ENCODE measurements at regions not wholly inside any gene's neighbourhood (a gene's known extent, or its start where the extent isn't known, plus 50 kb on each side); places are given as distances from the start of the nearest gene placed in this dataset.
"Not testable (repeated sequence)": the region's sequence is repeated elsewhere in the genome, so short reads cannot be mapped to it uniquely, and the experiment has no call there.

- H3K27ac Mint-ChIP-seq (ENCODE audit: low read depth), result no peak overlapping the region
- DNase-seq (ENCODE audit: low spot score in 2 of 2), result no peak
- H3K4me3 Mint-ChIP-seq, result no peak overlapping the region
- no peak for ATAC-seq (replicated peaks; ENCODE audit: extremely low read depth, poor library complexity, severe bottlenecking)
- H3K36me3 Mint-ChIP-seq (ENCODE audit: insufficient read depth), result no peaks in the 10 kb centered on the region
- H3K9me3 Mint-ChIP-seq, result peaks cover 6% of the 10 kb centered on the region
- H3K4me1 Mint-ChIP-seq, result no peaks in the 10 kb centered on the region
- H3K27me3 Mint-ChIP-seq, result peaks cover 20% of the 10 kb centered on the region
Measured at GRCh38 chr6:11447265-11447664, 90.3 kb upstream of the TMEM170B start.

GRCh38 chr6:11445146-11445545 is 92.4 kb upstream of the TMEM170B start:
- Mint-ChIP-seq H3K4me3 (no peak overlapping the region), H3K9me3 (peaks cover 6% of the 10 kb centered on the region), H3K27ac (ENCODE audit: low read depth) (no peak overlapping the region), H3K4me1 (no peaks in the 10 kb centered on the region), H3K36me3 (ENCODE audit: insufficient read depth) (no peaks in the 10 kb centered on the region), H3K27me3 (peaks cover 18% of the 10 kb centered on the region)
- ATAC-seq (replicated peaks; ENCODE audit: extremely low read depth, poor library complexity, severe bottlenecking), result no peak
- DNase-seq (ENCODE audit: low spot score in 2 of 2), result no peak

DNA sequence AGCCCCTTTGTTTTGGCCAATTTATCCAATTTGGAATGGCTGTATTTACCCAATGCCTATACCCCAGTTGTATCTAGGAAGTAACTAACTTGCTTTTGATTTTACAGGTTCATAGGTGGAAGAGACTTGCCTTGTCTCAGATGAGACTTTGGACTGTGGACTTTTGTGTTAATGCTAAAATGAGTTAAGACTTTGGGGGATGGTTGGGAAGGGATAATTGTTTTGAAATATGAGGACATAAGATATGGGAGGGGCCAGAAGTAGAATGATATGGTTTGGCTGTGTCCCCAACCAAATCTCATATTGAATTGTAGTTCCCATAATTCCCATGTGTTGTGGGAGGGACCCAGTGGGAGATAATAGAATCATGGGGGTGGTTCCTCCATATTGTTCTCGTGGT is 94.4 kb upstream of the TMEM170B start:
- not testable (repeated sequence) for ATAC-seq (replicated peaks; ENCODE audit: extremely low read depth, poor library complexity, severe bottlenecking); DNase-seq (ENCODE audit: low spot score in 2 of 2); H3K27ac Mint-ChIP-seq (ENCODE audit: low read depth); H3K9me3 Mint-ChIP-seq; H3K4me1 Mint-ChIP-seq; H3K36me3 Mint-ChIP-seq (ENCODE audit: insufficient read depth); H3K4me3 Mint-ChIP-seq; H3K27me3 Mint-ChIP-seq

DNA sequence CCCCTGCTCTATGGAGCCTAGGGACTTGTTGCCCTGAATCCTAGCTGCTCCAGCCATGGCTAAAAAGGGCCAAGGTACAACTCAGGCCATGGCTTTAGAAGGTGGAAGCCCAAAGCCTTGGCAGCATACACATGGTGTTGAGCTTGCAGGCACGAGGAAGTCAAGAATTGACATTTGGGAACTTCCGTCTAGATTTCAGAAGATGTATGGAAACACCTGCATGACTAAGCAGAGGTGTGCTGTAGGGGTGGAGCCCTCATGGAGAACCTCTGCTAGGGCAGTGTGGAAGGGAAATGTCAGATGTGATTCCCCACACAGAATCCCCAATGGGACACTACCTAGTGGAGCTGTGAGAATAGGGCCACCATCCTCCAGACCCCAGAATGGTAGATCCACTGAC is 95.1 kb upstream of the TMEM170B start:
- peaks cover 7% of the 10 kb centered on the region for H3K4me1 Mint-ChIP-seq
- no peak for DNase-seq (ENCODE audit: low spot score in 2 of 2)
- H3K4me3 Mint-ChIP-seq, result no peak overlapping the region
- no peaks in the 10 kb centered on the region for H3K36me3 Mint-ChIP-seq (ENCODE audit: insufficient read depth)
- no peaks in the 10 kb centered on the region for H3K27me3 Mint-ChIP-seq
- peaks cover 6% of the 10 kb centered on the region for H3K9me3 Mint-ChIP-seq
- H3K27ac Mint-ChIP-seq (ENCODE audit: low read depth), result no peak overlapping the region
- no peak for ATAC-seq (replicated peaks; ENCODE audit: extremely low read depth, poor library complexity, severe bottlenecking)

- H3K36me3 Mint-ChIP-seq (ENCODE audit: insufficient read depth), result no peaks in the 10 kb centered on the region
- peaks cover 6% of the 10 kb centered on the region for H3K9me3 Mint-ChIP-seq
- DNase-seq (ENCODE audit: low spot score in 2 of 2) (no peak), ATAC-seq (replicated peaks; ENCODE audit: extremely low read depth, poor library complexity, severe bottlenecking) (no peak)
- peaks cover 7% of the 10 kb centered on the region for H3K4me1 Mint-ChIP-seq
- no peaks in the 10 kb centered on the region for H3K27me3 Mint-ChIP-seq
- no peak overlapping the region for H3K27ac Mint-ChIP-seq (ENCODE audit: low read depth)
- H3K4me3 Mint-ChIP-seq, result no peak overlapping the region
Measured at GRCh38 chr6:11439876-11440275, 97.7 kb upstream of the TMEM170B start.

- Mint-ChIP-seq H3K9me3 (no peaks in the 10 kb centered on the region), H3K4me1 (peaks cover 7% of the 10 kb centered on the region), H3K27me3 (no peaks in the 10 kb centered on the region), H3K4me3 (no peak overlapping the region), H3K36me3 (ENCODE audit: insufficient read depth) (no peaks in the 10 kb centered on the region), H3K27ac (ENCODE audit: low read depth) (no peak overlapping the region)
- no peak for ATAC-seq (replicated peaks; ENCODE audit: extremely low read depth, poor library complexity, severe bottlenecking)
- DNase-seq (ENCODE audit: low spot score in 2 of 2), result no peak
Measured at GRCh38 chr6:11439017-11439420, 98.5 kb upstream of the TMEM170B start.

DNA sequence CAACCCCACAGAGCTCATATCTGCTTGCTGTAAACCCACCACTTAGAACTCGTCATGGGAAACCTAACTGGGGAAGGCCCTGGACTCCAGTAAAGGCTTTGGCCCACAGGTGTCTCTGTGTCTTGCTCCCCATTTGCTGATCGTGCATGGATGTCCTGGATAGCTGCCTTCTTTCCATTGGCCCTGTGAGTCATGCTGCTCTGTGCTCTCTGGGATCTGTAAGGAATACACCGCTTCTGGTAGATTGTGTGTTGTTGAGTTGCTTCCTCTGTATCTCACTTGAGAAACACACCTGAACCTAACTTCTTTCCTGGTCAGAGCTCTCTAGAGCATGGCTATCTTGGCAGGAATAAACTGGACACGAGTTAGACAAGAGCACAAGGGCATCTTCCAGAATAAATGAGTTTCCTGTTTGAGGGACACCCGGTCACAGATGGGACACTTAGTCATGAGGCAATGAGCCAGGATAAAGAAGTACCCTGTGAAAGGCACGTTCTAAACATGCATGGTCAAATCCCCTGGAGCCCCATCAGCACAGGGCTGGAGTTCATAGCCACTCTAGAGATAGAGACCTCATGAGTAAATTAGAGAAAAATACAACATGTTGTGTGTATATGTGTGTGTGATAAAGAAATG is 99.6 kb upstream of the TMEM170B start:
- H3K36me3 Mint-ChIP-seq (ENCODE audit: insufficient read depth), result no peaks in the 10 kb centered on the region
- no peaks in the 10 kb centered on the region for H3K9me3 Mint-ChIP-seq
- H3K4me1 Mint-ChIP-seq, result peaks cover 7% of the 10 kb centered on the region
- no peak overlapping the region for H3K27ac Mint-ChIP-seq (ENCODE audit: low read depth)
- no peak for ATAC-seq (replicated peaks; ENCODE audit: extremely low read depth, poor library complexity, severe bottlenecking)
- no peak for DNase-seq (ENCODE audit: low spot score in 2 of 2)
- no peak overlapping the region for H3K4me3 Mint-ChIP-seq
- H3K27me3 Mint-ChIP-seq, result no peaks in the 10 kb centered on the region

DNA sequence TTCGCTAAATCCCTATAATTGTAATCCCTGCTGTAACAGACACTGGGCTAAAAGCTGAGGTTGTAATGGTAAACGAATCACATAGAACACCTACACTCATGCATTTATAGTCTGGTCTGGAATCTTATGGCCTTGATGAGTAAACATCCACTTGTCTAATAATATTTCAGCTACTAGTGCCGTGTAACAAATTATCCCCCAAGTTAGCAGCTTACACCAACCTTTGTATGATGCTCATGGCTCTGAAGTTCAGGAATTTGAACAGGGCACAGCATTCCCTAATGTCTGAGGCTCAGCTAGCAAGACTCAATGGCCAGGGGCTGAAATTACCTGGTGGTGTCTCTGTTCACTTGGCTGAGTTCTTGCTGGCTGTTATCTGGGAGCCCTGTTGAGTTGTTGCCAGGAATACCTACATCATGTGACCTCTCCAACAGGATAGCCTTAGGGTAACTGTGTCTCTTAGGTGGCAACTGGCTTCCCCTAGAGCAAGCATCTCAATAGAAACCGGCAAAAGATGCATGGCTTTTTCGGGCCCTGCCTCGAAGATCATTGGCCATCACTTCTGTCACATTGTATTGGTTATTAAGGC is 100.9 kb upstream of the TMEM170B start:
- H3K27me3 Mint-ChIP-seq, result no peaks in the 10 kb centered on the region
- H3K27ac Mint-ChIP-seq (ENCODE audit: low read depth), result no peak overlapping the region
- no peak for ATAC-seq (replicated peaks; ENCODE audit: extremely low read depth, poor library complexity, severe bottlenecking)
- no peaks in the 10 kb centered on the region for H3K36me3 Mint-ChIP-seq (ENCODE audit: insufficient read depth)
- no peaks in the 10 kb centered on the region for H3K9me3 Mint-ChIP-seq
- no peak for DNase-seq (ENCODE audit: low spot score in 2 of 2)
- H3K4me1 Mint-ChIP-seq, result peaks cover 7% of the 10 kb centered on the region
- no peak overlapping the region for H3K4me3 Mint-ChIP-seq

GRCh38 chr6:11434565-11435326 is 102.8 kb upstream of the TMEM170B start:
- H3K27ac Mint-ChIP-seq (ENCODE audit: low read depth), result no peak overlapping the region
- H3K27me3 Mint-ChIP-seq, result no peaks in the 10 kb centered on the region
- H3K36me3 Mint-ChIP-seq (ENCODE audit: insufficient read depth), result no peaks in the 10 kb centered on the region
- peaks cover 7% of the 10 kb centered on the region for H3K4me1 Mint-ChIP-seq
- H3K9me3 Mint-ChIP-seq, result no peaks in the 10 kb centered on the region
- no peak for DNase-seq (ENCODE audit: low spot score in 2 of 2)
- no peak for ATAC-seq (replicated peaks; ENCODE audit: extremely low read depth, poor library complexity, severe bottlenecking)
- H3K4me3 Mint-ChIP-seq, result no peak overlapping the region

GRCh38 chr6:11433860-11434259 is 103.7 kb upstream of the TMEM170B start:
- Mint-ChIP-seq H3K9me3 (no peaks in the 10 kb centered on the region), H3K27me3 (no peaks in the 10 kb centered on the region), H3K27ac (ENCODE audit: low read depth) (no peak overlapping the region), H3K4me1 (peaks cover 5% of the 10 kb centered on the region), H3K36me3 (ENCODE audit: insufficient read depth) (no peaks in the 10 kb centered on the region), H3K4me3 (no peak overlapping the region)
- DNase-seq (ENCODE audit: low spot score in 2 of 2), result no peak
- no peak for ATAC-seq (replicated peaks; ENCODE audit: extremely low read depth, poor library complexity, severe bottlenecking)

DNA sequence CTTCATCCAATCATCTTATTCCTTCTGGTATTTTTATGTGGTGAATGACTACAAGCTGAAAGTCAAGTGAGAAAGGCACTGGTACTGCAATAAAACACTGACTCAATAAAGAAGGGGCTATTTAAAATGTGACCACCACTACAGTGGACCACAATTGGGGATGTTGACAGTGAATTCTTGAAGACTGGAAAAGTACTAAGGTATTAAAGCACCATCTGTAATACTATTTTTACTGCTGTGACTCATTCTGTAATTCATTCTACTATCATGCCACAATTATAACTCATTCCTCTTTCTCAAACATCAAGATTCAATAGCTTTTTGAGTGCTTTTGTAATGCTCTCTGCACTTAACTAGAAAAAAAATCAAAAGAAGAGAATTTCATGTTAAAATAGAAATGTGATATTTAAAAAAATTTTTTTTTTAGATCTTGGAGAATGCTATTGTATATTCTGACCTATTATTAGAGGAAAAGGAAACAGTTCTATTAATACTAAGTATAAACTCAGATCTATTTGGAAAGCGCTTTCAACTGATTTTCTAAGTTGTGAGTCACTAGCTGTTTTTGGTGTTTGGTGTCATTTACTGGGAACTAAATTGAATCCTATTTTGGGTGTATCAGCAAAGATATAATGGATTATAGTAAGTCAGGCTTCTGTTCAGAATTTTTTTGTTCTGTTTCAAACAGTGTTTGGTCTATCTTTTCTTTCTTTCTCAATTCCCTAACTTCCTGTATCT is 104.7 kb upstream of the TMEM170B start:
- no peak for DNase-seq (ENCODE audit: low spot score in 2 of 2)
- Mint-ChIP-seq H3K9me3 (no peaks in the 10 kb centered on the region), H3K4me1 (peaks cover 4% of the 10 kb centered on the region), H3K27ac (ENCODE audit: low read depth) (no peak overlapping the region), H3K36me3 (ENCODE audit: insufficient read depth) (no peaks in the 10 kb centered on the region), H3K4me3 (no peak overlapping the region), H3K27me3 (no peaks in the 10 kb centered on the region)
- no peak for ATAC-seq (replicated peaks; ENCODE audit: extremely low read depth, poor library complexity, severe bottlenecking)

- no peak overlapping the region for H3K4me3 Mint-ChIP-seq
- DNase-seq (ENCODE audit: low spot score in 2 of 2), result no peak
- H3K27me3 Mint-ChIP-seq, result no peaks in the 10 kb centered on the region
- H3K4me1 Mint-ChIP-seq, result peaks cover 4% of the 10 kb centered on the region
- no peak for ATAC-seq (replicated peaks; ENCODE audit: extremely low read depth, poor library complexity, severe bottlenecking)
- H3K9me3 Mint-ChIP-seq, result no peaks in the 10 kb centered on the region
- no peak overlapping the region for H3K27ac Mint-ChIP-seq (ENCODE audit: low read depth)
- H3K36me3 Mint-ChIP-seq (ENCODE audit: insufficient read depth), result no peaks in the 10 kb centered on the region
Measured at GRCh38 chr6:11432091-11432490, 105.5 kb upstream of the TMEM170B start.

Measured in central memory CD8-positive, alpha-beta T cell (primary cell).